Middle frontal gyrus (tissue), 1 donor: ENCODE measurements at regions not wholly inside any gene's neighbourhood (a gene's known extent, or its start where the extent isn't known, plus 50 kb on each side); places are given as distances from the start of the nearest gene placed in this dataset.

Experiments used
- DNase-seq: peaks from one replicate; pipeline ENCODE4 v3.0.0-alpha.2; 2015; ENCODE audit warnings: low spot score; ENCODE audit errors: extremely low spot score

DNA sequence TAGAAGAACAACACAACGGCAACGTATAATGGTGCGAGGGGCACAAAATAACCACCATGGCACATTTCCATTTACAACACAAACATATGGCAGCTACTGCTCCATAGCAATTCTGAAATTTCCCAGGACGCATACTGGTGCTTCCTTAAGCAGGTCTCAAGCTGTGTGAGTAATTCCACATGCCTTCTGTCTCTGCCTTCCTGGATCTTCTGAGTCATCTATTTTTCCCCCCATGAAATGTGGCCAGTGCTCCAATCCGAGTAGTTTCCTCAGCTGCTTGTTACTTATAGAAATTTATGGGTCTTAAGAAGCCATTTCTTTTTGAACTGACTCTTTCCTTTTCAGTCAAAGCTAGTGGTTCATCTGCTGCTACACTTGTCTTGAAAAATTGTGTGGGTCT is 256.6 kb upstream of the KLF6 start:
- DNase-seq, result no peak

DNA sequence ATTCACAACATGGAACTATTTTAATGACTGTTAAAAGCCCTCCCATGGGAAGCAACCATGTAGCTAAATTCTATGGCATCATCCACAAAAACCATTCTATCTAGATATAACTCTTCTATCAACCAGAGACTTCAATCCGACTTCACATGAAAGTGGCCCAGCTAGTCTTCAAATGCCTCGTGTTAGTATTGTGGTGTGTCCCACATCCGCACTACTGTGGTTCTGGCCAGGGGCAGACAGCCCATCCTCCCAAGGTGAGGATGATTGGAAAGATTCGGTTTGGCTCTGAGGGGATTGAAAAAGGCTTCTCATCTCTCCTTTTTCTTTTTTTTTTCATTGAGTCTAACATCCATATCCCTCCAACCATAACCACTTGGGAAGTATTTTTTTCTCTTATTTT is 253.0 kb upstream of the KLF6 start:
- no peak for DNase-seq

DNA sequence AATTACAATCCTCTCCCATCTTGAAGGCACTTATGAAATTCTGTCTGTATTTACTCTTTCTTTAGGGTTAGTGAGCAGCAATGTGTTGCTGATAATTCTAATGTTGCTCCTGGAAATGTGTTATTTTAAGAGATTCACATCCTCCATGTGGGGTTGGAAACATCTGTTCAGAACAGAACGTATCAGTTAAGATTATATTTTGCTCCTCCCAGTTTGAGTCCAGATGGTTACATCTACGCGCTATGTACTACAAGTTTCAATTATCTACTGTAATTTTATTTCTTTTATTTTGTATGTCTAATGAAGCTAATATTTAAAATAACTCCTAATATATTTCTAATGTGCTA is 250.6 kb upstream of the KLF6 start:
- DNase-seq, result no peak

DNA sequence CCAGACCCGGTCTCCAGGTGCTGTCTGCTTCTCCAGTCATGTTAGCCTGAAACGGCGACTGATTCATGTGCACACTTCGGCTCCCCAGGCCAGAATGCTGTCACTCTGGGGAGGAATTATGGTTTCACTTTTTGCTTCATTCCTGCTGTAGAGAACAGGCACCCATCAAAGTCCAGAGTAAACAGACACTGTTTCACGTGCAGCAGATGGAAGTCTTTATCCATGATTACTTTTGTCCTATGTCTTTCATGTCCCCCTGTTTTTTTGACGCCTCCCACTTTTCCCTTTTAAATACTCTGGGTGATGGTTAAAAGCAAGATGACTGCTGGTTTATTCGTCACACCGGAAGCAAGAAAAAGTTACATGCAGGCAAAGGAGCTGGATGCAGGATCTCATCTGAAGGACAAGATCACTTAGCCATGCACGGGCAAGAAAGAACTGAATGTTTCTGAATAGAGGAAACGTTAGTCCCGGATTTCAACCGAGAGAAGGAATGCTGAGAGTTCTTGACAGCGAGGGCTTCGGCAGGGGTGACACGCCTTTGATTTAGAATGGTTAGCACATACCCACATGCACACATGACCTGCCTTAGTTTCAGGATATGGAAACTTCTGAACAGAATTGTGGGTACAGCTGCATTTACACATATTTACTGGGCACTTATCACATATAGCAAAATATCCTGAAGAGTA is 250.0 kb upstream of the KLF6 start:
- no peak for DNase-seq

GRCh38 chr10:4033341-4033896 is 248.4 kb upstream of the KLF6 start:
- DNase-seq, result no peak

- DNase-seq, result no peak
Observed at GRCh38 chr10:4029866-4030265, 244.9 kb upstream of the KLF6 start.

DNA sequence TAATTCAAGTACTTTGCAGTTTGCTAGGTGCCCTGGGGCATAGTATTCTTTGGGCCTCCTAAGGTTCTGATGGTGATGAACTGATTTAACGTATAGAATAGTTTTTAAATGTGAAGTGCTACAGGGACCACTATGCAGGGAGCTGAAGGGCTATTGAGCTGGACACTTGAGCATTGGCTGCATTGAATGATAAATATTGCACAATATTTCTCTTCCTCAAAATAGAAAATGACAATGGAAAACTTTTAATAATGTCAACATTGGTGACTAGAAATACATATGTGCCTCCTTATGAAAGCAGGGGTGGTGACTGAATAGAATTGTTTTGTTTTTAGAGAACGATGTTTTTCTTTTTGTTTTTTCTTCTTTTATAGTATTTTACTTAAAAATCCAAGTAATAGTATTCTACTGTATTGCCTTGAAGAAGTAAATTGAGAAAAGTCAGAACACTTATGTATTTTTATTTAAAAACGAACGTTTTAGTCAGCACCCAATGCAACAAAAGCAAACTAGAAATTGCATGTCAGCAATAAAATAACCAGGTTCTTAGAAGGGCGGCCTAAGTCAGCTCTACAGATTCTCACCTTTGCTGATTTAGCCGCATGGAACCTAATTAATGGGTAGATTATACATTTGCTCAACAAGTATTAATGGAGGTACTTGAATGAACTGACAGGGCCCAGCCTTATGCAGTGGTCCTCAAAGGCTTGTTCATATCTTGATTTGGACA is 244.0 kb upstream of the KLF6 start:
- DNase-seq, result no peak

DNA sequence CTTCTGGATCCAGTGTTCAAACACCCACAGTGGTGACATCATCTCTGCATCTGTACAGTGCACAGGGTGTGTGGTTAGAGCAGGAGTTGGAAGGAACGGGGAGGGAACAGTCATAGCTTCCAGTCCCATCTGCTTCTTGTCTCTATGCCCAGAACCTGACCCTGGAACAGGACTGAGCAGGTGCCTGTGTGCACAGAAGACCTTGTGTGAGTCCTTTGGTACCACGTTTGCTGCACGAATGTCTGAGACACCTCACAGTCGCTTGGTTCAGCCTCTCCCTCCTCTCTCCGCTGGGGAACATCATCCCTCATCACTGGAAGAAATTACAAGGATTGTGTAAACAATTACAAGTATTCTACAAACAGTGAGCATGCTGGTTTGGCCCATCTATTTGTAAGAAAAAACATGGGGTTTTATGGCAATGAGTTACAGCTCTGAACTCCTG is 243.0 kb upstream of the KLF6 start:
- DNase-seq, result no peak

- no peak for DNase-seq
Observed at GRCh38 chr10:4025339-4025738, 240.3 kb upstream of the KLF6 start.

GRCh38 chr10:4024516-4025245 is 239.7 kb upstream of the KLF6 start:
- no peak for DNase-seq

DNA sequence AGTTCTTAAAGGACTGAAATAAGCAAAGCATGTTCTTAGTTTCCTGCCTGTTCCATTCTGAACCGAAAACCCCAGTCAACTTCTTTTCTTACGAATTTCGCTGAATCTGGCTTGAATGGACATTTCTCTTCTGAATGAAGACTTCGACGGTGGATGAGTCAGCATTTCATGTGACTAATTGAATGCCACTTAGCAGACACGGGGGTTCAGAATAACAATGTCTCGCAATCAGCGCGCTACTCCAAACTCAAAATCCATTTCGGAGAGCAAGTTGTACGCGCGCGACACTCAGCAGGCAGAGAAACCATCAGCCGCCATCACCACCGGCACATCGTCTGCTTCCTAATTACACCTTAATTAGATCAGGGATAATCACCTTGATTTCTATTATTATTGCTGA is 239.0 kb upstream of the KLF6 start:
- DNase-seq, result no peak

GRCh38 chr10:4022473-4022872 is 237.5 kb upstream of the KLF6 start:
- DNase-seq, result no peak

GRCh38 chr10:4020631-4021030 is 235.6 kb upstream of the KLF6 start:
- DNase-seq, result no peak

DNA sequence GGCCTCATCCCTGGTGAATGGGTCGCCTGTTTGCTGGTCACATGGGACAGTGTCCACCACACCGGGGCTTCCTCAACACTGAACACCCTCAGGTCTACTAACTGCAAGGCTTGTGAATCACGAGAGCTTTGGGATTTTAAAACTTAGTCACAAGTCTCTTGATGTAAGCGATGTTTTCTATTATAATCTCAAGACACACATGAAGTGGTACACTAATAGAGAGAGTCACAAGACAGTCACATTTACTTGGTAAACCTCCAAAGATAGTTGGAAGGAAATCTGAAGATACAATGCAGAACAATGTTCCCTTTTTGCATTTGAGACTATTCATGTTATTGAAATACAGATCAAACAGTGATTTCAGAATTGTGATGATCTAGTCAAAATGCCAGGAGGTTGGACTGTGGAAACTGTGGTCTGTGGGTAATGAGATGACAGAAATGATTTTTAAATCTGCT is 233.1 kb upstream of the KLF6 start:
- no peak for DNase-seq

DNA sequence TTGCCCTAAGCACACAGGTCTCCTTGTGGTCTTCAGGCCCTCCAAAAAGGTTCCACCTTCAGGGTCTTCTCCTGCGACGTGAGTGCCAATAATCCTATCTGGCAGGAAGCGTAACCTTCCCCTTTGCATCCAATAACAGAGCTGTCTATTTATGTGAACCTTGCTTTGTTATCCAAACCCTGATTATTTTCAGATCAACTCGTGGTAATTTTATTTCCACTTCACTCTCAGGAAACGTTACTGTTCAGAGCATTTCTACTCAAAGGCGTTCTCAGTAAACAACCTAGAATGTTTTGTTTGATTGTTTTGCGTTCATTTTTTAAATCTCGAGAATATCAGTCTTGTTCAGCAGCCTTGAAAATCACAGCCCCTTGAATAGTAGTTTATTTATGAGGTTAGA is 232.3 kb upstream of the KLF6 start:
- no peak for DNase-seq

DNA sequence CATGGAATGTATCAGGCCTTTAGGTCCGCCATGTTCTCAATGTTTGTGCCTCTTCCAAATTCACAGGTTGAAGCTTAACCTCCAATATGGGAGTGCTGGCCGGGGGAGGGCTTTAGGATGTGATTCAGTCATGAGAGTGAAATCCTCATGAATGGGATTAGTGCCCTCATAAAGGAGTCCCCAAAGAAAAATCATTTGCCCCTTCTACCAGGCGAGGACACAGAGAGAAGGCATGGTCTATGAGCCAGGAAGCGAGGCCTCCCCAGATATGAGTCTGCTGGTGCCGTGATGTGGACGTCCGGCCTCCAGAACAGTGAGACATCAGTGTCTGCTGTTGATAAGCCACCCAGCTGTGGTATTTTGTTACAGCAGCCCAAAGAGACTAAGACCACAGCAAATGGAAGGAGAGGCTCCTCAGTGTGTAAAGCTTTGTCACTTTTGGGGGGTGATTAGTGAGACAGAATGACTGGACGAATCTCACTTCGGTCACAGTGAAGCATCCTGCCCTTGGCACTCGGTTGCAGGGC is 231.3 kb upstream of the KLF6 start:
- no peak for DNase-seq

DNA sequence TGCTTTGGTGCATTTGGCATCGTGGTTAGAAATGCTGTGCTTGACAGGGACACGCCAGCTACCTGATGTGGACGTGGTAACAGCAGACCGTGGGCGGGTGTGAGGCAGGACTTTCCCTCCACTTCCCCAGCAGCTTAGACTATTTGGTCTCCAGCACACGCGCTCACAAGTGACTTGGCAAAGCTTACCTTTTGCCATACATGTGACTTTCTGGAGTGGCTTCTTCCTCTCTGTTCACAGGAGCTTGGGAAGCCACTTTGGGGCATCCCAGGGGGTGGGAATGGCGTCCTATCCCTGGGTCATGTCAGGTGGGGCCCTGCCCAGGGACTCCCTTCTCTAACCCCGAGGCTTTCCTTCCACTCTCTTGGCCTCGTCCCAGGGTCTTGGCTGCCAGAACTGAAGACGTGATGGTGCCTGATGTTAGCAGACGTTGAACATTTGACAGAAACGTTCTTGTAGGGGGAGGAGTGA is 228.7 kb upstream of the KLF6 start:
- DNase-seq, result no peak

DNA sequence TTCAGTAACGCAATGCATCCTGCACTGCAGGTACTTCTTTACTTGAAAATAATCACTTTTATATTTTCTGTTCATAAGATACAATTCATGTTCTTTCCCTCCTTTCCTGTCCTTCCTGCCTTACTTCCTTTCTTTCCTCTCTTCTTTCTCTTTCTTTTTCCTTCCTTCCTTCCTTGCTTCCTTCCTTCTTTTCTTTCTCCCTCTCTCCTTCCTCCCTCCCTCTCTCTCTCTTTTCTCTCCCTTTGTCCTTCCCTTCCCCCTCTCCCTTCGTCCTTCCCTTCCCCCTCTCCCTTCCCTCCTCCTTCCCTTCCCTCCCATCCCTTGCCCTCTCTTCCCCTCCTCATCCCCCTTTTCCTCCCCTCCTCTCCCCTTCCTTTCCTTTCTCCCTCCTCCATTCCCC is 227.8 kb upstream of the KLF6 start:
- no peak for DNase-seq

GRCh38 chr10:4011136-4011812 is 226.3 kb upstream of the KLF6 start:
- no peak for DNase-seq

GRCh38 chr10:4008676-4009382 is 223.8 kb upstream of the KLF6 start:
- no peak for DNase-seq

DNA sequence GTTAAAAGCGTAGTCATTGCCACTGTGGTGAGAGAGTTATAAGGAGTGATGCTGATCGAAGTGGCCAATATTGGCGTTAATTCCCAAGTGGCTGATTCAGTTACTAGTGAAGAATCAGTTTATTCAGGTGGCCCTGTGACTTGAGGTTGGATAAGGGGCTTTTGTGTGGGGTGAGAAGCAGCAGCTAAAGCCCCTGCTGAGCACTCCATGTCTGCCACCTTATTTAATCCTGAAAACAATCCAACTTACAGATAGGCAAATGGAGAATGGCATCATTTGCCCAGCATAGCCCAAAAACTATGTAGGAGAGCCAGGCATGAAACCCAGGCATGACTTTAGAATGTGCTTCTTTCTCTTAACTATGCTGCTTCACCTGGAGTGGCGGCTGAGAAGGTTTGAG is 222.8 kb upstream of the KLF6 start:
- DNase-seq, result no peak
